ENCODE measurements at regions not wholly inside any gene's neighbourhood (a gene's known extent, or its start where the extent isn't known, plus 50 kb on each side); places are given as distances from the start of the nearest gene placed in this dataset.

DNA sequence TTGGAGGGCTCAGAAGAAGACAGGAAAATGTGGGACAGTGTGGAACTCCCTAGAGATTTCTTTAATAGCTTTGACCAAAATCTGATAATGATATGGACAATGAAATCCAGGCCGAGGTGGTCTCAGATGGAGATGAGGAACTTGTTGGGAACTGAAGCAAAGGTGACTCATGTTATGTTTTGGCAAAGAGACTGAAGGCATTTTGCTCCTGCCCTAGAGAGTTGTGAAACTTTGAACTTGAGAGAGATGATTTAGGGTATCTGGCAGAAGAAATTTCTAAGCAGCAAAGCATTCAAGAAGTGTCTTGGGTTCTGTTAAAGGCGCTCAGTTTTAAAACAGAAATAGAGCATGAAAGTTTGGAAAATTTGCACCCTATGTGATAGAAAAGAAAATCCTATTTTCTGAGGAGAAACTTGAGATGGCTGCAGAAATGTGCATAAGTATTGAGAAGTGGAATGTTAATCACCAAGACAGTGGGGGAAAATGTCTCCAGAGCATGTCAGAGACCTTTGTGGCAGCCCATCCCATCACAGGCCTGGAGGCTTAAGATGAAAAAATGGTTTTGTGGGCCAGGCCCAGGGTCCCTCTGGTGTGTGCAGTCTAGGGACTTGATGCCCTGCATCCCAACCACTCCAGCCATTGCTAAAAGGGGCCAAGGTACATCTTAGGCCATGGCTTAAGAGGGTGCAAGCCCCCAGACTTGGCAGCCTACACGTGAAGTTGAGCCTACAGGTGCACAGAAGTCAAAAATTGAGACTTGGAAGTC is 463.7 kb upstream of the TLE4 start:
- TF ChIP-seq EZH2 (IDR thresholded peaks at IDR 0.05; ENCODE audit: insufficient read depth, poor library complexity, severe bottlenecking) (no peak), EZH2phosphoT487 (IDR thresholded peaks at IDR 0.05; ENCODE audit: insufficient read depth, low read depth) (no peak)

All from GM23248 (cell line).